ENCODE measurements at regions not wholly inside any gene's neighbourhood (a gene's known extent, or its start where the extent isn't known, plus 50 kb on each side); places are given as distances from the start of the nearest gene placed in this dataset.

DNA sequence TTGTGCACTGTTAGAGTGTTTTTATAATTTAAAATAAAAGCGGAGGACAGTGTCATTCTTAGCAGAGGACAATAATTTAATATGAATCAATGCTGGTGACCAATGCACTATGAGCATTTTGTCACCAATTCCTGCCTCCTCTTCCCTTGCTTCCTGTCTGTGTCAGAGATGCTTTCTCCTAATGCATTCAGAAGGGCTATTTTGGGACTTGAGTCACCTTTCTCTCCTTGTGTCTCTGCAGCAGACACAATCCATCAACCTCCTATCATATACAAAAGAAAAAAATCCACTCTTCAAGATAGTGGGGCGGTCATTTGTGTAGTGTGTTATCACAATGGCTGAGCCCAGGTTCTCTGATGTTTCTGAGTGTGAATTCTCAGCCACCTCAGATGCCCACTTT lies 191.9 kb upstream of the VEPH1 start:
- ATAC-seq (no peak), DNase-seq (no peak)
- H3K9me3 ChIP-seq: no peaks in the 10 kb centered on the region
- H3K4me3 ChIP-seq: no peak overlapping the region
- H3K4me1 ChIP-seq (ENCODE audit: low read depth): no peaks in the 10 kb centered on the region
- H3K36me3 ChIP-seq (ENCODE audit: low read depth): no peaks in the 10 kb centered on the region
- no peak for TF ChIP-seq CTCF (IDR thresholded peaks at IDR 0.05)
- intact Hi-C loops (cut with DNase I, micrococcal nuclease): no loop called here

GRCh38 chr3:157693762-157694161 lies 190.5 kb upstream of the VEPH1 start:
- H3K4me1 ChIP-seq (ENCODE audit: low read depth): no peaks in the 10 kb centered on the region
- DNase-seq: no peak
- no peak for ATAC-seq
- H3K4me3 ChIP-seq: no peak overlapping the region
- intact Hi-C loops (cut with DNase I, micrococcal nuclease): no loop called here
- H3K9me3 ChIP-seq: no peaks in the 10 kb centered on the region
- no peaks in the 10 kb centered on the region for H3K36me3 ChIP-seq (ENCODE audit: low read depth)
- no peak for TF ChIP-seq CTCF (IDR thresholded peaks at IDR 0.05)

GRCh38 chr3:157692468-157692867 lies 189.3 kb upstream of the VEPH1 start:
- intact Hi-C loops (cut with DNase I, micrococcal nuclease): no loop called here

GRCh38 chr3:157683668-157684067 lies 180.5 kb upstream of the VEPH1 start:
- H3K4me3 ChIP-seq: no peak overlapping the region
- H3K9me3 ChIP-seq: no peaks in the 10 kb centered on the region
- ATAC-seq (no peak), DNase-seq (no peak)
- no peak for TF ChIP-seq CTCF (IDR thresholded peaks at IDR 0.05)
- H3K4me1 ChIP-seq (ENCODE audit: low read depth): no peaks in the 10 kb centered on the region
- intact Hi-C loops (cut with DNase I, micrococcal nuclease): no loop called here
- H3K36me3 ChIP-seq (ENCODE audit: low read depth): no peaks in the 10 kb centered on the region

More at GRCh38 chr3:157692468-157692867, 189.3 kb upstream of the VEPH1 start:
- Histone ChIP-seq H3K4me3 (no peak overlapping the region), H3K4me1 (ENCODE audit: low read depth) (no peaks in the 10 kb centered on the region), H3K9me3 (no peaks in the 10 kb centered on the region), H3K36me3 (ENCODE audit: low read depth) (no peaks in the 10 kb centered on the region)
- ATAC-seq: no peak
- no peak for TF ChIP-seq CTCF (IDR thresholded peaks at IDR 0.05)
- no peak for DNase-seq

DNA sequence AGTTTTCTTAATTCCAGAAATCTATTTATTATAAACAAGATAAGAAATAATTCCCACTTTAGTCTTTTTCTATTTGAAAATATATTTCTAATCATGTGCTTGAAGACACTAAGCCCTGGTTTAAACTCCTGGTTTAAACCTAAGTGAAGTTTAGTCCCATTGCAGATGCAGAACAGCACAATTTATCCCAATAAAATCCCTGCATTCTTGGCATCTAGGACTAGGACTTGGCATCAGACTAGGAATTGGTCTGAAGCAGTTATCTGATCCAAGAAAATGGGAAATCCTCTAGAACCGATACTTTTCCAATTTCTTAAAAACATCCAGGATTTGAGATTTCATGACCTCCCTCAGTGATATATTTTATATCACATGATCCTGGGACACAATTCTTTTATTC lies 168.8 kb upstream of the VEPH1 start:
- Histone ChIP-seq H3K9me3 (no peaks in the 10 kb centered on the region), H3K36me3 (ENCODE audit: low read depth) (no peaks in the 10 kb centered on the region)
- no peak for ATAC-seq

More for the DNA sequence above, 168.8 kb upstream of the VEPH1 start:
- Histone ChIP-seq H3K4me1 (ENCODE audit: low read depth) (no peaks in the 10 kb centered on the region), H3K4me3 (no peak overlapping the region)
- intact Hi-C loops (cut with DNase I, micrococcal nuclease): no loop called here
- no peak for TF ChIP-seq CTCF (IDR thresholded peaks at IDR 0.05)
- no peak for DNase-seq

Data from mucosa of descending colon (tissue), 3 donors.